Endothelial cell of umbilical vein (primary cell): ENCODE measurements at regions not wholly inside any gene's neighbourhood (a gene's known extent, or its start where the extent isn't known, plus 50 kb on each side); places are given as distances from the start of the nearest gene placed in this dataset.

Source experiments
- BruUV-seq: library from RNA; stranded (reverse); fragments of 400-500 nt; replicated peaks from 2 replicates; lab custom pipeline; 2021; lab: Mats Ljungman, UMichigan
- CTCF ChIA-PET: fragments of 300-600, 350-600 bp; sonication (Branson Sonifier 250); formaldehyde crosslinking; loops from one replicate; lab custom pipeline; 2021; ENCODE audit warnings: antibody characterized with exemption, inconsistent platforms; lab: Charles Lee
- POLR2A ChIA-PET: fragments of 300-600, 350-600 bp; sonication (Branson Sonifier 250); formaldehyde crosslinking; loops from one replicate; lab custom pipeline; 2021; ENCODE audit warnings: antibody characterized with exemption, inconsistent platforms; lab: Charles Lee
- DNase-seq: peaks from one replicate; pipeline ENCODE4 v3.0.0-alpha.2; 2011; ENCODE audit warnings: low read depth, low spot score
- FAIRE-seq: peaks from 2 replicates; lab custom pipeline; 2011; peaks lifted over from hg19 to GRCh38; lab: Jason Lieb, UNC
- H2AFZ ChIP-seq: 2 replicates; pipeline ENCODE4 v1.6.0; 2012; ENCODE audit warnings: low read depth, low read length, control low read depth, inconsistent platforms
- H3K27ac ChIP-seq: 2 replicates; pipeline ENCODE4 v1.5.1; 2011; ENCODE audit warnings: low read depth, mild to moderate bottlenecking, control low read depth, low read length, moderate library complexity; ENCODE audit not compliant: insufficient read depth
- H3K27me3 ChIP-seq, 2 experiments: 2 replicates each; pipeline versions ENCODE4 v1.6.0 to v1.6.1; 2011; ENCODE audit warnings: low read length in 2 of 2, mixed read lengths in 1 of 2; ENCODE audit not compliant: control insufficient read depth in 2 of 2, insufficient read depth in 2 of 2
- H3K36me3 ChIP-seq, 2 experiments: 2 replicates in 1 of 2; 3 replicates in 1 of 2; pipeline ENCODE4 v1.5.1; 2011; ENCODE audit warnings: low read length in 2 of 2, mild to moderate bottlenecking in 1 of 2, moderate library complexity in 1 of 2; ENCODE audit not compliant: control insufficient read depth in 2 of 2, insufficient read depth in 2 of 2; ENCODE audit errors: extremely low read depth in 1 of 2
- H3K4me1 ChIP-seq: 3 replicates; pipeline ENCODE4 v1.5.1; 2011; ENCODE audit warnings: mild to moderate bottlenecking, low read length; ENCODE audit not compliant: control insufficient read depth, insufficient read depth; ENCODE audit errors: extremely low read depth
- H3K4me2 ChIP-seq: 2 replicates; pipeline ENCODE4 v1.6.1; 2011; ENCODE audit warnings: low read length, control low read depth, mixed read lengths; ENCODE audit not compliant: insufficient read depth
- H3K4me3 ChIP-seq, 3 experiments: fragments of 200-600 bp in 1 of 3; sonication (generic), shearing (Covaris generic) in 1 of 3; replicated peaks in 1 of 3; 2 replicates each; pipeline ENCODE4 v1.5.1; 2011 to 2016; ENCODE audit warnings: control low read depth in 3 of 3, low read length in 3 of 3, mild to moderate bottlenecking in 2 of 3, inconsistent platforms in 1 of 3, low read depth in 1 of 3, moderate library complexity in 1 of 3; ENCODE audit not compliant: insufficient read depth in 1 of 3
- H3K79me2 ChIP-seq: 2 replicates; pipeline ENCODE4 v1.6.0; 2012; ENCODE audit warnings: low read length, inconsistent platforms; ENCODE audit not compliant: control insufficient read depth, insufficient read depth
- H3K9ac ChIP-seq: replicated peaks from 2 replicates; pipeline ENCODE3; 2011; ENCODE audit warnings: low read length, control low read depth; ENCODE audit not compliant: insufficient read depth; ENCODE audit errors: extremely low read depth
- H3K9me1 ChIP-seq: replicated peaks from 3 replicates; pipeline ENCODE4 v1.6.0; 2011; ENCODE audit warnings: mild to moderate bottlenecking, low read length; ENCODE audit not compliant: control insufficient read depth, insufficient read depth; ENCODE audit errors: extremely low read depth
- H3K9me3 ChIP-seq: replicated peaks from 2 replicates; pipeline ENCODE4 v1.5.1; 2012; ENCODE audit warnings: low read length, inconsistent platforms; ENCODE audit not compliant: control insufficient read depth, insufficient read depth
- H4K20me1 ChIP-seq: replicated peaks from 2 replicates; pipeline ENCODE3; 2011; ENCODE audit warnings: mild to moderate bottlenecking, low read length; ENCODE audit not compliant: control insufficient read depth, insufficient read depth; ENCODE audit errors: extremely low read depth
- CTCF ChIP-seq, 2 donors: IDR thresholded peaks; 1 replicate in 1 of 2; 2 replicates in 1 of 2; pipeline ENCODE4 v1.5.1; 2011; ENCODE audit warnings: low read length in 2 of 2, mild to moderate bottlenecking in 2 of 2, moderate library complexity in 2 of 2, control low read depth in 1 of 2, inconsistent platforms in 1 of 2, low read depth in 1 of 2; ENCODE audit not compliant: insufficient read depth in 1 of 2; ENCODE audit errors: extremely low read depth in 1 of 2
- EZH2 ChIP-seq: IDR thresholded peaks from 2 replicates; pipeline ENCODE4 v1.6.1; 2012; ENCODE audit warnings: borderline replicate concordance, low read depth, mild to moderate bottlenecking, moderate library complexity, low read length, inconsistent platforms; ENCODE audit not compliant: severe bottlenecking
- FOS ChIP-seq: IDR thresholded peaks from 2 replicates; pipeline ENCODE4 v1.6.1; 2011; ENCODE audit warnings: mild to moderate bottlenecking, low read length, moderate library complexity, borderline replicate concordance; ENCODE audit not compliant: insufficient read depth
- GATA2 ChIP-seq: IDR thresholded peaks from 2 replicates; pipeline ENCODE4 v1.7.0; 2011; ENCODE audit warnings: low read depth, mild to moderate bottlenecking, moderate library complexity, mixed read lengths, low read length; ENCODE audit not compliant: insufficient read length, insufficient read depth
- JUN ChIP-seq: IDR thresholded peaks from 2 replicates; pipeline ENCODE4 v1.6.1; 2011; ENCODE audit warnings: borderline replicate concordance, low read depth; ENCODE audit not compliant: insufficient read length, insufficient read depth
- MAX ChIP-seq: IDR thresholded peaks from 2 replicates; pipeline ENCODE4 v1.6.1; 2011; ENCODE audit not compliant: insufficient read depth, insufficient read length
- MYC ChIP-seq: IDR thresholded peaks from one replicate; pipeline ENCODE4 v1.6.1; 2011; ENCODE audit warnings: mild to moderate bottlenecking, low read depth, low read length
- POLR2A ChIP-seq: IDR thresholded peaks from 2 replicates; pipeline ENCODE4 v1.6.1; 2012; ENCODE audit warnings: low read depth, mild to moderate bottlenecking, control low read depth, low read length
- POLR2AphosphoS5 ChIP-seq: IDR thresholded peaks from 2 replicates; pipeline ENCODE4 v1.6.1; 2012; ENCODE audit warnings: low read depth, mild to moderate bottlenecking, control low read depth, low read length, moderate library complexity; ENCODE audit not compliant: insufficient read depth
- dilution Hi-C: fragments of 300-500 bp; cut with MboI; formaldehyde crosslinking; loops from one replicate; pipeline ENCODE4 v1.15.0; 2019; ENCODE audit warnings: low sequenced_read_pairs; ENCODE audit not compliant: extremely low pct_ligation_motif_present
- intact Hi-C: fragments of 100-400 bp; cut with micrococcal nuclease; formaldehyde crosslinking; loops from one replicate; pipeline ENCODE4 v1.10.0; 2022

- BruUV-seq = no TSS peak
- H3K9me3 ChIP-seq = no peaks in the 10 kb centered on the region
- intact Hi-C loops = no loop called here
- no peak overlapping the region for H3K27ac ChIP-seq
- no peak overlapping the region for H3K4me2 ChIP-seq
- dilution Hi-C loops = no loop called here
- CTCF ChIA-PET = no interaction called here
- H3K79me2 ChIP-seq = no peaks in the 10 kb centered on the region
- no peaks in the 10 kb centered on the region for H3K4me1 ChIP-seq
- POLR2A ChIA-PET = no interaction called here
- no peak overlapping the region for H3K4me3 ChIP-seq
- H3K9me1 ChIP-seq = no peaks in the 10 kb centered on the region
- DNase-seq (no peak), FAIRE-seq (no peak)
- TF ChIP-seq MYC (no peak), POLR2A (no peak), CTCF (IDR thresholded peaks at IDR 0.05; ENCODE audit: extremely low read depth in 1 of 2, insufficient read depth in 1 of 2, low read depth in 1 of 2, low read length in 2 of 2) (no peak), JUN (no peak), POLR2AphosphoS5 (no peak), GATA2 (no peak), MAX (no peak), EZH2 (no peak), FOS (no peak)
- no peak overlapping the region for H2AFZ ChIP-seq
- no peaks in the 10 kb centered on the region for H4K20me1 ChIP-seq
- H3K36me3 ChIP-seq = no peaks in the 10 kb centered on the region
- no peak overlapping the region for H3K9ac ChIP-seq
- H3K27me3 ChIP-seq = no peaks in the 10 kb centered on the region
These were observed 138.5 kb upstream of the EGFLAM start for GRCh38 chr5:38119836-38120235.
